Neural progenitor cell (in vitro differentiated cells): ENCODE measurements at regions not wholly inside any gene's neighbourhood (a gene's known extent, or its start where the extent isn't known, plus 50 kb on each side); places are given as distances from the start of the nearest gene placed in this dataset.

Experiments
- EZH2 ChIP-seq: fragments of 200-600 bp; sonication (generic); IDR thresholded peaks from 2 replicates; pipeline ENCODE4 v1.6.1; 2017; ENCODE audit warnings: antibody characterized with exemption, mild to moderate bottlenecking, moderate library complexity
- EZH2phosphoT487 ChIP-seq: fragments of 200-600 bp; sonication (generic); IDR thresholded peaks from 2 replicates; pipeline ENCODE4 v1.6.1; 2017; ENCODE audit warnings: antibody characterized with exemption
- TF ChIP-seq, protein P1 (sequence below): fragments of 200-600 bp; sonication (generic); IDR thresholded peaks from 2 replicates; pipeline ENCODE4 v1.5.1; 2017; ENCODE audit warnings: antibody characterized with exemption, mild to moderate bottlenecking

DNA sequence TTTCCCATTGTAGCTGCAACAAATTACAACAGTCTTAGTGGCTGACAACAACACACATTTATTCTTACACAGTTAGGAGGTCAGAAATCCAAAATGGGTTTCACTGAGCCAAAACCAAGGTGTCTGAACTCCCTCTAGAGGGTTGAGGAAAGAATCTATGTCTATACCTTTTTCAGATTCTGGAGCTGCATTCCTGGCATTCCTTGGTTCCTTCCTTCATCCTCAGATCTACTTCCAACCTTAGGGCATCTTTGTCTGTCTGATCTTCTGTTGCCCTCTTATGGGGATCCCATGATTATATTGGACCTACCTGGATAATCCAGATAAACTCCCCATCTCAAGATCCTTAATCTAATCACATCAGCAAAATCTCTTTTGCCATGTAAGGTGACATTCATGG is 540.9 kb upstream of the MAP3K7 start:
- TF ChIP-seq, protein P1, sequence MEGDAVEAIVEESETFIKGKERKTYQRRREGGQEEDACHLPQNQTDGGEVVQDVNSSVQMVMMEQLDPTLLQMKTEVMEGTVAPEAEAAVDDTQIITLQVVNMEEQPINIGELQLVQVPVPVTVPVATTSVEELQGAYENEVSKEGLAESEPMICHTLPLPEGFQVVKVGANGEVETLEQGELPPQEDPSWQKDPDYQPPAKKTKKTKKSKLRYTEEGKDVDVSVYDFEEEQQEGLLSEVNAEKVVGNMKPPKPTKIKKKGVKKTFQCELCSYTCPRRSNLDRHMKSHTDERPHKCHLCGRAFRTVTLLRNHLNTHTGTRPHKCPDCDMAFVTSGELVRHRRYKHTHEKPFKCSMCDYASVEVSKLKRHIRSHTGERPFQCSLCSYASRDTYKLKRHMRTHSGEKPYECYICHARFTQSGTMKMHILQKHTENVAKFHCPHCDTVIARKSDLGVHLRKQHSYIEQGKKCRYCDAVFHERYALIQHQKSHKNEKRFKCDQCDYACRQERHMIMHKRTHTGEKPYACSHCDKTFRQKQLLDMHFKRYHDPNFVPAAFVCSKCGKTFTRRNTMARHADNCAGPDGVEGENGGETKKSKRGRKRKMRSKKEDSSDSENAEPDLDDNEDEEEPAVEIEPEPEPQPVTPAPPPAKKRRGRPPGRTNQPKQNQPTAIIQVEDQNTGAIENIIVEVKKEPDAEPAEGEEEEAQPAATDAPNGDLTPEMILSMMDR: no peak
- TF ChIP-seq EZH2 (no peak), EZH2phosphoT487 (no peak)
